ENCODE measurements at regions not wholly inside any gene's neighbourhood (a gene's known extent, or its start where the extent isn't known, plus 50 kb on each side); places are given as distances from the start of the nearest gene placed in this dataset.

DNA sequence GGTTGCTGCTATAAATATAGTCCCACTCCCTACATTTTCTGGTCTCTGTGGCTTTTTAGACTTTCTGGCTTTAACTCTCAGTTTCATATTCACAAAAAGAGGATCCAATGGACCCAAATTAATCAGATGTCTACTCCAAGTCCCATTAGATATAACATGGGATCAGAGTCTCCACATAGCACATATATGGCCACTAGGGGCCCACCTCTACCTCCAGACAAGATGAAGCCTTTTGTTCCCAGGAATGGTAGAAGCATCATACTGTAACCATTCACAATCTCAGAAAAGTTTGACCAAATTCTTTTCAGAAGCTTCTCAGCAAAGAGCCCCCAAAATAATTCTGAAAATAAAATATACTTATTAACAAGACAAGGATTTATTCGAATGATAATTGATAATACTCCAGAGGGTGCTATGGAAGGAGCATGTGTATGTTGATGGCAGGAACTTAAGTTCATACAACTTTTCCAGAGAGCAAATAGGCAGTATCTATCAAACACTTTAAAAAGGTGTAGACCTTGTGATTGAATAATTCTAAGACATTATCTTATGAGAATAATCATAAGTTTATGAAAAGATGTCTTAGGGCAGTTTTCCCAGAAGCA is 382.3 kb upstream of the CRIM1 start:
- TF ChIP-seq, protein P1, sequence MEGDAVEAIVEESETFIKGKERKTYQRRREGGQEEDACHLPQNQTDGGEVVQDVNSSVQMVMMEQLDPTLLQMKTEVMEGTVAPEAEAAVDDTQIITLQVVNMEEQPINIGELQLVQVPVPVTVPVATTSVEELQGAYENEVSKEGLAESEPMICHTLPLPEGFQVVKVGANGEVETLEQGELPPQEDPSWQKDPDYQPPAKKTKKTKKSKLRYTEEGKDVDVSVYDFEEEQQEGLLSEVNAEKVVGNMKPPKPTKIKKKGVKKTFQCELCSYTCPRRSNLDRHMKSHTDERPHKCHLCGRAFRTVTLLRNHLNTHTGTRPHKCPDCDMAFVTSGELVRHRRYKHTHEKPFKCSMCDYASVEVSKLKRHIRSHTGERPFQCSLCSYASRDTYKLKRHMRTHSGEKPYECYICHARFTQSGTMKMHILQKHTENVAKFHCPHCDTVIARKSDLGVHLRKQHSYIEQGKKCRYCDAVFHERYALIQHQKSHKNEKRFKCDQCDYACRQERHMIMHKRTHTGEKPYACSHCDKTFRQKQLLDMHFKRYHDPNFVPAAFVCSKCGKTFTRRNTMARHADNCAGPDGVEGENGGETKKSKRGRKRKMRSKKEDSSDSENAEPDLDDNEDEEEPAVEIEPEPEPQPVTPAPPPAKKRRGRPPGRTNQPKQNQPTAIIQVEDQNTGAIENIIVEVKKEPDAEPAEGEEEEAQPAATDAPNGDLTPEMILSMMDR (IDR thresholded peaks at IDR 0.05; ENCODE audit: insufficient read depth, low read depth, low read length) = peak; percentile 44
- TF ChIP-seq EZH2 (IDR thresholded peaks at IDR 0.05; ENCODE audit: insufficient read depth, low read length) = no peak
- Histone ChIP-seq H3K27ac (ENCODE audit: low read depth, low read length) (no peak overlapping the region), H3K4me2 (ENCODE audit: low read length) (no peak overlapping the region), H3K9me3 (ENCODE audit: insufficient read depth, low read depth, low read length) (no peaks in the 10 kb centered on the region), H3K36me3 (ENCODE audit: insufficient read depth, low read length) (no peaks in the 10 kb centered on the region), H4K20me1 (ENCODE audit: insufficient read depth, low read length) (no peaks in the 10 kb centered on the region), H3K4me1 (ENCODE audit: insufficient read depth, low read length) (no peaks in the 10 kb centered on the region), H2AFZ (ENCODE audit: low read depth, low read length) (peak overlapping the region; percentile 58), H3K79me2 (ENCODE audit: insufficient read depth, low read length) (no peaks in the 10 kb centered on the region), H3K4me3 (ENCODE audit: insufficient read depth, low read depth, low read length) (no peak overlapping the region), H3K9ac (ENCODE audit: low read length) (no peak overlapping the region), H3K27me3 (ENCODE audit: insufficient read depth, low read length) (no peaks in the 10 kb centered on the region)
- Mint-ChIP-seq H3K9me3 (ENCODE audit: unreplicated experiment) (no peaks in the 10 kb centered on the region), H3K27ac (ENCODE audit: unreplicated experiment) (peak overlapping the region; percentile 9), H3K27me3 (ENCODE audit: low read depth, unreplicated experiment) (no peaks in the 10 kb centered on the region), H3K4me3 (ENCODE audit: unreplicated experiment) (no peak overlapping the region), H3K4me1 (ENCODE audit: low read depth, unreplicated experiment) (no peaks in the 10 kb centered on the region), H3K36me3 (ENCODE audit: low read depth, unreplicated experiment) (no peaks in the 10 kb centered on the region)
- FAIRE-seq = no peak
- DNase-seq (ENCODE audit: low read depth) = peak; percentile 10

DNA sequence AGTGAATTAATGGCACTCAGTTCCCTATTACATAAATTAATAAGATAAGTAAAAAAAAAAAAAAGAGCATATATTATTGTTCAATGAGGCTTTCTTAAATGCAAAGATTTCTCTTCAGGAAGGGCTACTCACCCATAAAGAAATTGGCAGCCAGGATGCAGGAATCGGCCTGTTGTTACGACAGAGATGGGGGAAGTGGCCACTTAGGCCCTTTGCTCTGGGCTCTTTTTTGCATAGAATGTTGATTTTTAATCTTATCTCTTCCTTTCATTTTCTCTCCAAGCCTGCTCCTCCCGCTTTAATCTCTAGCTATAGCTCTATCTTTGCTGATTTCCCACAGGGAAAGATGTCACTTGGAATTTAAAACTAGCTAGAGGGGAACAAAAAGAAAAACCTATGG is 391.8 kb upstream of the CRIM1 start:
- H2AFZ ChIP-seq (ENCODE audit: low read depth, low read length) = no peak overlapping the region
- no peak for DNase-seq (ENCODE audit: low read depth)
- no peak overlapping the region for H3K9ac ChIP-seq (ENCODE audit: low read length)
- H3K4me1 ChIP-seq (ENCODE audit: insufficient read depth, low read length) = no peaks in the 10 kb centered on the region
- no peaks in the 10 kb centered on the region for H3K36me3 ChIP-seq (ENCODE audit: insufficient read depth, low read length)
- no peak overlapping the region for H3K4me3 ChIP-seq (ENCODE audit: insufficient read depth, low read depth, low read length)
- no peaks in the 10 kb centered on the region for H3K27me3 ChIP-seq (ENCODE audit: insufficient read depth, low read length)
- TF ChIP-seq, protein P1 (IDR thresholded peaks at IDR 0.05; ENCODE audit: insufficient read depth, low read depth, low read length) = no peak
- no peak for TF ChIP-seq EZH2 (IDR thresholded peaks at IDR 0.05; ENCODE audit: insufficient read depth, low read length)
- no peak overlapping the region for H3K27ac ChIP-seq (ENCODE audit: low read depth, low read length)
- no peak overlapping the region for H3K4me2 ChIP-seq (ENCODE audit: low read length)
- Mint-ChIP-seq H3K9me3 (ENCODE audit: unreplicated experiment) (peaks cover 4% of the 10 kb centered on the region), H3K36me3 (ENCODE audit: low read depth, unreplicated experiment) (no peaks in the 10 kb centered on the region), H3K27me3 (ENCODE audit: low read depth, unreplicated experiment) (no peaks in the 10 kb centered on the region), H3K27ac (ENCODE audit: unreplicated experiment) (no peak overlapping the region), H3K4me1 (ENCODE audit: low read depth, unreplicated experiment) (no peaks in the 10 kb centered on the region), H3K4me3 (ENCODE audit: unreplicated experiment) (no peak overlapping the region)
- peaks cover 5% of the 10 kb centered on the region for H3K9me3 ChIP-seq (ENCODE audit: insufficient read depth, low read depth, low read length)
- H4K20me1 ChIP-seq (ENCODE audit: insufficient read depth, low read length) = no peaks in the 10 kb centered on the region
- no peaks in the 10 kb centered on the region for H3K79me2 ChIP-seq (ENCODE audit: insufficient read depth, low read length)
- no peak for FAIRE-seq

DNA sequence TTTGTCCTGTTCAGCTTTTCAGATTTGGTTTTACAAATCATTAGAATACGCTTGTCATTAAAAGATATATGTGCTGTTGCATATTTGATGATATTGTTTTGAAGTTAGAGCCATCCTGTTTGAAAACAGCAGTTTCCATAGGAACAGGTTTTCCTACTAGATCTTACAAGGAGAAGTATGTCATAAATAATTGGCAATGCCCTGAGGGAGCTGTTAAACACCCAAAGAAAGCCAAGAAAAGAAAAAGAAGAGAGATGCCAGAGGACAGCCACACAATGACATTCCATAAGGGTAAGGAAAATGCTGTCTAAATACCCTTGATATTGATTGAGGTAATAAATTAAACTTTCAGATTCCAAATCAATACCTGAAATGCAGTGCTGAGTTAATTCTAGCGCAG is 392.2 kb upstream of the CRIM1 start:
- Mint-ChIP-seq H3K27me3 (ENCODE audit: low read depth, unreplicated experiment) (no peaks in the 10 kb centered on the region), H3K36me3 (ENCODE audit: low read depth, unreplicated experiment) (no peaks in the 10 kb centered on the region), H3K9me3 (ENCODE audit: unreplicated experiment) (peaks cover 4% of the 10 kb centered on the region), H3K4me3 (ENCODE audit: unreplicated experiment) (no peak overlapping the region), H3K4me1 (ENCODE audit: low read depth, unreplicated experiment) (no peaks in the 10 kb centered on the region), H3K27ac (ENCODE audit: unreplicated experiment) (no peak overlapping the region)
- FAIRE-seq (no peak), DNase-seq (ENCODE audit: low read depth) (no peak)
- Histone ChIP-seq H3K27ac (ENCODE audit: low read depth, low read length) (no peak overlapping the region), H3K9me3 (ENCODE audit: insufficient read depth, low read depth, low read length) (peaks cover 5% of the 10 kb centered on the region), H3K27me3 (ENCODE audit: insufficient read depth, low read length) (no peaks in the 10 kb centered on the region), H2AFZ (ENCODE audit: low read depth, low read length) (no peak overlapping the region), H3K4me2 (ENCODE audit: low read length) (no peak overlapping the region), H3K9ac (ENCODE audit: low read length) (no peak overlapping the region), H3K4me1 (ENCODE audit: insufficient read depth, low read length) (no peaks in the 10 kb centered on the region), H4K20me1 (ENCODE audit: insufficient read depth, low read length) (no peaks in the 10 kb centered on the region), H3K79me2 (ENCODE audit: insufficient read depth, low read length) (no peaks in the 10 kb centered on the region), H3K36me3 (ENCODE audit: insufficient read depth, low read length) (no peaks in the 10 kb centered on the region), H3K4me3 (ENCODE audit: insufficient read depth, low read depth, low read length) (no peak overlapping the region)
- TF ChIP-seq, protein P1 (IDR thresholded peaks at IDR 0.05; ENCODE audit: insufficient read depth, low read depth, low read length) = no peak
- no peak for TF ChIP-seq EZH2 (IDR thresholded peaks at IDR 0.05; ENCODE audit: insufficient read depth, low read length)
